GM23338 (cell line): ENCODE measurements at regions not wholly inside any gene's neighbourhood (a gene's known extent, or its start where the extent isn't known, plus 50 kb on each side); places are given as distances from the start of the nearest gene placed in this dataset.

Experiments
- ATAC-seq: fragments of 200-7000 bp; cut with Tn5 transposase; 3 replicates; pipeline ENCODE4 v1.9.1; 2020
- DNase-seq: peaks from one replicate; pipeline ENCODE4 v3.0.0-alpha.2; 2015; ENCODE audit warnings: low spot score
- H2AFZ ChIP-seq: fragments of 200-600 bp; sonication (generic); 2 replicates; pipeline ENCODE4 v1.8.0; 2016; ENCODE audit warnings: antibody characterized with exemption, mild to moderate bottlenecking, moderate library complexity
- H3F3A ChIP-seq: fragments of 200-600 bp; sonication (generic); replicated peaks from 2 replicates; pipeline ENCODE4 v1.8.0; 2017; ENCODE audit warnings: antibody characterized with exemption, mixed run types, low read depth
- H3K27ac ChIP-seq: fragments of 200-600 bp; sonication (generic); 2 replicates; pipeline ENCODE4 v1.6.1; 2016; ENCODE audit warnings: low read depth
- H3K27me3 ChIP-seq: fragments of 200-600 bp; sonication (generic); 2 replicates; pipeline ENCODE4 v1.8.0; 2016; ENCODE audit warnings: mild to moderate bottlenecking, mixed run types, moderate library complexity; ENCODE audit not compliant: insufficient read depth
- H3K36me3 ChIP-seq: fragments of 200-600 bp; sonication (generic); 2 replicates; pipeline ENCODE4 v1.8.0; 2016; ENCODE audit warnings: mild to moderate bottlenecking; ENCODE audit not compliant: insufficient read depth
- H3K4me1 ChIP-seq: fragments of 200-600 bp; sonication (generic); 2 replicates; pipeline ENCODE4 v1.8.0; 2016; ENCODE audit warnings: mild to moderate bottlenecking, moderate library complexity; ENCODE audit not compliant: insufficient read depth
- H3K4me2 ChIP-seq: fragments of 200-600 bp; sonication (generic); 2 replicates; pipeline ENCODE4 v1.7.1; 2017; ENCODE audit warnings: mixed run types
- H3K4me3 ChIP-seq: fragments of 200-600 bp; sonication (generic); 2 replicates; pipeline ENCODE4 v1.6.1; 2016; ENCODE audit warnings: mixed run types
- H3K79me2 ChIP-seq: fragments of 200-600 bp; sonication (generic); replicated peaks from 2 replicates; pipeline ENCODE4 v1.8.0; 2017; ENCODE audit warnings: mild to moderate bottlenecking; ENCODE audit not compliant: insufficient read depth
- H3K9me2 ChIP-seq: fragments of 200-600 bp; sonication (generic); 2 replicates; pipeline ENCODE4 v1.8.0; 2017; ENCODE audit not compliant: insufficient read depth
- H4K20me1 ChIP-seq: fragments of 200-600 bp; sonication (generic); replicated peaks from 2 replicates; pipeline ENCODE4 v1.8.0; 2017; ENCODE audit warnings: mild to moderate bottlenecking; ENCODE audit not compliant: insufficient read depth
- H3K27ac Mint-ChIP-seq: 2 replicates; pipeline ENCODE4 v1.8.0; 2020; ENCODE audit warnings: inconsistent platforms, mild to moderate bottlenecking, moderate library complexity, mixed read lengths
- H3K27me3 Mint-ChIP-seq: 3 replicates; pipeline ENCODE4 v1.8.0; 2022; ENCODE audit warnings: low read depth, mild to moderate bottlenecking, moderate library complexity, mixed read lengths, inconsistent platforms; ENCODE audit not compliant: insufficient read depth, poor library complexity
- H3K36me3 Mint-ChIP-seq: 3 replicates; pipeline ENCODE4 v1.8.0; 2021; ENCODE audit warnings: low read depth, mild to moderate bottlenecking, inconsistent platforms, moderate library complexity, mixed read lengths
- H3K4me1 Mint-ChIP-seq: 3 replicates; pipeline ENCODE4 v1.8.0; 2020; ENCODE audit warnings: mild to moderate bottlenecking, inconsistent platforms, mixed read lengths
- H3K4me3 Mint-ChIP-seq: 3 replicates; pipeline ENCODE4 v1.8.0; 2021; ENCODE audit warnings: moderate library complexity, mild to moderate bottlenecking, inconsistent platforms, mixed read lengths
- H3K9me3 Mint-ChIP-seq: 3 replicates; pipeline ENCODE4 v1.8.0; 2020; ENCODE audit warnings: moderate library complexity, mild to moderate bottlenecking, inconsistent platforms, mixed read lengths
- CREB1 ChIP-seq: fragments of 250-450 bp; sonication (Bioruptor Pico); IDR thresholded peaks from 2 replicates; pipeline ENCODE4 v1.5.0; 2020; ENCODE audit warnings: low read depth, mild to moderate bottlenecking, moderate library complexity
- CTCF ChIP-seq, 2 experiments: fragments of 200-600 bp in 1 of 2; sonication (generic) in 1 of 2; conservative IDR thresholded peaks; 2 replicates each; pipeline versions ENCODE4 v1.5.1 to v1.6.1; 2016 to 2017; ENCODE audit warnings: antibody characterized with exemption in 2 of 2, low read depth in 2 of 2, mild to moderate bottlenecking in 2 of 2, moderate library complexity in 1 of 2
- ETS1 ChIP-seq: IDR thresholded peaks from 2 replicates; pipeline ENCODE4 v1.6.1; 2016; ENCODE audit warnings: antibody characterized with exemption
- EZH2 ChIP-seq: fragments of 200-600 bp; sonication (generic); IDR thresholded peaks from one replicate; pipeline ENCODE4 v1.8.0; 2017; ENCODE audit warnings: antibody characterized with exemption, mild to moderate bottlenecking, low read depth; ENCODE audit not compliant: unreplicated experiment
- EZH2phosphoT487 ChIP-seq: fragments of 200-600 bp; sonication (generic); IDR thresholded peaks from one replicate; pipeline ENCODE4 v1.8.1; 2018; ENCODE audit warnings: antibody characterized with exemption; ENCODE audit not compliant: unreplicated experiment
- JUNB ChIP-seq: IDR thresholded peaks from one replicate; pipeline ENCODE4 v1.6.1; 2016; ENCODE audit warnings: antibody characterized with exemption; ENCODE audit not compliant: unreplicated experiment
- NANOG ChIP-seq: IDR thresholded peaks from 2 replicates; pipeline ENCODE4 v1.6.1; 2016; ENCODE audit warnings: antibody characterized with exemption, borderline replicate concordance
- POLR2AphosphoS5 ChIP-seq: IDR thresholded peaks from 2 replicates; pipeline ENCODE4 v1.6.1; 2016; ENCODE audit warnings: antibody characterized with exemption, low read depth
- REST ChIP-seq: IDR thresholded peaks from one replicate; pipeline ENCODE4 v1.6.1; 2018; ENCODE audit warnings: antibody characterized with exemption; ENCODE audit not compliant: unreplicated experiment
- STAT1 ChIP-seq: IDR thresholded peaks from one replicate; pipeline ENCODE4 v1.6.1; 2016; ENCODE audit warnings: antibody characterized with exemption; ENCODE audit not compliant: unreplicated experiment
- ZNF114 ChIP-seq: fragments of 250-450 bp; sonication (Bioruptor Pico); IDR thresholded peaks from 2 replicates; pipeline ENCODE4 v1.5.0; 2020; ENCODE audit warnings: mild to moderate bottlenecking, moderate library complexity
- ZNF331 ChIP-seq: fragments of 250-450 bp; sonication (Bioruptor Pico); IDR thresholded peaks from 2 replicates; pipeline ENCODE4 v1.5.0; 2020; ENCODE audit warnings: low read depth, mild to moderate bottlenecking, moderate library complexity

- no peak for TF ChIP-seq ETS1
- no peak for TF ChIP-seq ZNF331
- TF ChIP-seq STAT1, result no peak
- TF ChIP-seq POLR2AphosphoS5, result no peak
Observed at GRCh38 chr12:130093380-130093779, 68.9 kb upstream of the FZD10 start (continued).

GRCh38 chr12:130097342-130097741 lies 64.9 kb upstream of the FZD10 start:
- peaks cover 100% of the 10 kb centered on the region for H3K9me3 Mint-ChIP-seq
- Histone ChIP-seq H4K20me1 (no peaks in the 10 kb centered on the region), H3K4me1 (no peaks in the 10 kb centered on the region; the same call in 1 of the 2 replicates), H3K9me2 (no peaks in the 10 kb centered on the region), H3K4me2 (no peak overlapping the region), H3K27ac (no peak overlapping the region), H3K4me3 (no peak overlapping the region), H3K36me3 (no peaks in the 10 kb centered on the region), H3F3A (no peaks in the 10 kb centered on the region), H2AFZ (no peak overlapping the region), H3K79me2 (no peaks in the 10 kb centered on the region), H3K27me3 (no peaks in the 10 kb centered on the region)
- DNase-seq, result no peak
- peaks cover 6% of the 10 kb centered on the region for H3K27me3 Mint-ChIP-seq
- no peak for ATAC-seq
- H3K4me3 Mint-ChIP-seq, result no peak overlapping the region
- peaks cover 43% of the 10 kb centered on the region for H3K36me3 Mint-ChIP-seq
- H3K4me1 Mint-ChIP-seq, result no peaks in the 10 kb centered on the region; the same call in 2 of the 3 replicates
- H3K27ac Mint-ChIP-seq, result no peak overlapping the region
- TF ChIP-seq STAT1, result no peak
- TF ChIP-seq POLR2AphosphoS5, result no peak
- no peak for TF ChIP-seq REST
- no peak for TF ChIP-seq JUNB
- TF ChIP-seq CTCF (conservative IDR thresholded peaks at IDR 0.05; ENCODE audit: low read depth in 2 of 2), result no peak
- TF ChIP-seq CREB1 (CRISPR knock-in tag), result no peak
- no peak for TF ChIP-seq ZNF331
- no peak for TF ChIP-seq ETS1
- no peak for TF ChIP-seq EZH2phosphoT487
- TF ChIP-seq NANOG, result no peak
- no peak for TF ChIP-seq EZH2
- TF ChIP-seq ZNF114 (CRISPR knock-in tag), result no peak
